Activated CD8-positive, alpha-beta memory T cell treated with anti-CD3 and anti-CD28 coated beads, Interleukin-2, amount 50 U/mL, for 1 hour (primary cell): ENCODE measurements at regions not wholly inside any gene's neighbourhood (a gene's known extent, or its start where the extent isn't known, plus 50 kb on each side); places are given as distances from the start of the nearest gene placed in this dataset.
"Not testable (repeated sequence)": the region's sequence is repeated elsewhere in the genome, so short reads cannot be mapped to it uniquely, and the experiment has no call there.

ENCODE experiments used
- DNase-seq: peaks from one replicate; pipeline ENCODE4 v3.0.0-alpha.2; 2020; ENCODE audit errors: extremely low read depth

DNA sequence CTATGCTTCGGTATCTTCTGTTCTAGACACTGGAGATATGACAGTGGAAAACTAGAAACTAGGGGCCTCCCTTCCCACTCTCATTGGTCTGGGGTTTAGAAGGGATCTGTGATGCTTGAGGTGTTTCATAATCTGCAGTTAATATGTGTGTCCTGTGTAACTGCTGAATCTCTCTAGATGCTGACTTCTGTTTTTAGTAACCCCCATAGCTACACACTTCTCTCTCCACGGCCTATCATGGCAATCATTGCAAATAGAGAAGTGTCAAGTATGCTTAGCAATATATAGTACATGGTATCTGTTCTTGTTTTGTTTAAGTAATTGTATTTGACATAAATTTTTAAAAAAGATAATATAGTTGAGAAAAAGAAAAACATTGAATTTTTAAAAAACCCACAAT lies 394.6 kb upstream of the MMS22L start:
- no peak for DNase-seq

DNA sequence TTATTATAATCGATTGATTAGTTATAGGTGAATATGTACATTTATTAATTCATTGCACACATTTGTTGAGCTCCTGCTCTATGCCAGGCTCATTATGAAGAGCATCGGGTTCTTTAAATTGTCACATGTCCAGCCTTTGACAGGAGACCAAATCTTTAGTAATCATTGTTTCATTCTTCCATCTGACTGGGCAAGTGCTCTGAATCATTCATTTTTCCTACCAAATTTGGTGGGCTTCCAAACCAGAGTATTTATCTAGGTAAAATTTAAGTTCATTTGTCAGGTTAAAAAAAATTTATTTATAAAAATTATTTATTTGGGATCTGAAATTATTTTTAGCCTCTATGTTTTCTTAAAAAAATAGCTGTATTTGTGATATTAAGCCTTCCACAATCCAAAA lies 404.9 kb upstream of the MMS22L start:
- no peak for DNase-seq

DNA sequence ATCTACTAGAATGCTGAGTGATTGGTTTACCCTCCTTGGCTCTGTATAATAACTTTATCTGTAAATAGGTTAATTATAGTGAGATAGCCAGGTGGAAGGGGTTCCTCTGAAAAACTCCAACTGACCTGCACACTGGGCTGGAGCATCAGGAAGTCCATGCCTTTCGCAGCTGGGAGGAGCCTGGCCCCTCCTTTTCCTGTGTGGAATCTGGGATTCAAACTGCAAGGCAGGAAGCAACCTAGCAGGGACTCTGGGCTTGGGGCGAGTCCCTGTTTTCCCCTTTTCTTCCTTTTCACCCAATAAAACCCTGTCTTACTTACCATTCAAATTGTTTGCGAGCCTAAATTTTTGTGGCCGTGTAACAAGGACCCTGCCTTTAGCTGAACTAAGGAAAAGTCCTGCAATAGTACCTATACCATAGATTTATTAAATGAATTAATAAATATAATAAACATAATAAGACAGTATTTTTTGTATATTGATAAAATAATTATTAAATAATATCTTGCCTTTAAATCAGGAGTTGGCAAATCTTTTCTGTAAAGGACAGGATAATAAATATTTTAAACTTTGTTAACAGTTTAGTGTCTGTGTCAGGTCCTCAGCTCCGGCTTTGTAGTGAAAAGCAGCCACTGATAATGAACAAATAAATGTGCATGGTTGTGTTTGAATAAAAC lies 406.2 kb upstream of the MMS22L start:
- DNase-seq = no peak

DNA sequence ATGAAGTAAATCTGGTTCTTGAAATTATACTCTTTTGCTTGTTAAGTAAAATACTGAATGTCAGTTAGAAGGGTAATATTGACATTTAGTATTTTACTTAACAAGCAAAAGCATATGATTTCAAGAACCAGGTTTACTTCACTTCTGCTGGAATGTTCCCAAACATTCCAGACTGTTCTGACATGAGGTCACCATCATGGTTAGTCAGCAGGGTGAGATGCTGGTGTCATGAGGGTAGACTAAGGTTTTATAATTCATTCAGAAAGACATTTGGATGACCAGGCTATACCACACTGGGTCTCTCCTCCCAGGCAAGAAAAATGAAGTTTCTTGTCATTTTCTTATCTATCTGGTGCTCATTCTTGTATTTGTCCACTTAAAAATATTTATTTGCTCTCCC lies 414.4 kb upstream of the MMS22L start:
- no peak for DNase-seq

DNA sequence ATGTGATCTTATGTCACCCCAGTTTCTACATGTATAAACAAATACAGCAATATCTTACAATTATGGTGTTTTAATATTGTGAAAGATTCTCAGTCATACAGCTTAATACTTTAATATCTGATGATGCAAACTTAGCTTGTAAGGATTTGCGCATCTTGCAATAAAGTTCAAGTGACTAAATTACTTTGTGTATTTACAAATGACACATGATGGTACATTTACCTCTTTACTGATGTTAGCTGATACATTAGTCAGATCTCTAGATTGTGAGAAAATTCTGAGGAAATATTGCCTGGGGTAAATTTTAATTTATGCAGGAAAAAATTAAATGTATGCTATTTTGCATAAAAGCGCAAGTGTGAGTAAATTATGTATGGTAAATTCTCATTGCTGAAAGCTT lies 418.8 kb upstream of the MMS22L start:
- DNase-seq = no peak

DNA sequence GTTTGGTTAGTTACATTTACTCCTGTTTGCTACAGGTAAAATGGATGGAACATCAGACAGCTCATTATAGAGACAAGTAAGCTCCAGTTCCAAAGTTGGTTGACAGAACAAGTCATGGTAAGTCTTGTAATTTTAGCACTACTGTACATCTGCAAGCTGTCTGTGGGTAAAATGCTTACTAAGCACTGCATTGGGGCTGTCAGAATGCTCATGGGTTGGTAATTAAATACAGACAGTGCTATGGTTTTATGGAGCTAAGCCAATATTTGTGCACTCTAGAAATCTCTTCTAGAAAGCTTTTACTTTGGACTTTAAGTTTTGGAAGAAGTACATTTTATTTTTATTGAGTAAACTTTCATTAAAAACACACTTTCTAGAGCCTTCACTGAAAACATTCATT lies 419.2 kb upstream of the MMS22L start:
- DNase-seq = no peak

DNA sequence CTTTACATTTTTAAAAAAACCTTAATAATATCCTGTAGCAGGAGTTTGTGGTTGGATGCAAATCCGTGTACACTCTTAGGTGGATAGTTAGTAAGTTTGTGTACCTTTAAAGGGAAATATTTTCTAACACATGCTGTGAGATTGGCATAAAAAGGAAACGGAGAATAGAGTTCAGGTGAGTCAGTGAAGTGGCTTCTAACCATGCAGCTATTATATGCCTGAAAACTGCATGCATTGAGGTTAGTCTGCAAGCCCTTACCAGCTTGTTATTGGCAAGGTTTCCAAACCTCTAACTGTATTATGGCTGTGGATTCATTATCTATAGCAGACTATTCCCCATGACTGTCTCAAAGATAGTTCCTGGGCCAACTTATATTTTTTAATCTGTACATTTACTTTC lies 420.6 kb upstream of the MMS22L start:
- no peak for DNase-seq

DNA sequence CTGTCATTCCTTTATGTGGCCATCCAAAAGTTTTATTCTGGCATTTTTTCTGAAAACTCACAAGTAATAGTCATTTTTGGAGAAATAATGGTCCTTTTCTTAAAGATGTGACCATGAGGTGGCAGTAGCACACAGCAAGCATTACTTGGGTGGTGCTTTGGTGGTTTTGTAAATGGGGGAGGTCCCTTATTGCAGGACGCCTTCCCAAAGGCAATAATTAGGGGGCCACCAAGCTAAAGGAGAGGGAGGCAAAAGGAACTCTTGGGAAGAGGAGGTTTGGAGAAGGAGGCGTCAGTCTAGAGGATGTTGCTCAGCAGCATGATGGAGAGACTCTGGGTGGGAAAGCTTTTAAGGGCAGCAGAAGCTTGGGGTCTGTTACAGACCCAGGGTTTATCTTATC lies 422.6 kb upstream of the MMS22L start:
- DNase-seq = no peak

DNA sequence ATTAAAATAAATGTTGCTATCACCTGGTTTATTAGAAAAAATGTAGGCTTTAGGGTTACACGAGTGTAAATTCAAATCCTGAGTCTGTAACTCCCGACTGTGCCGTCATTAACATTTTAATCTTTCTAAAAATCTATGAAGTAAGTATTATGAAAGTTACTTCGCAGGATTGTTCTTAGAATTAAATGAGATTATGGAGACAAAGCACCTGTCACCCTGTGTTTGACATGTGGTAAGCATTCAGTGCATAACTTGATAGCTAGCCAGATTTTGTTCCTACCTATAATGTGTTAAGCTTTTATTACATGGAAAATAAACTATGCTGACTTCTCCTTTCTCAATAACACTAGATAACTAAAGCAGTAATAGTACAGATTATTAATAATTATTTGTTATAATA lies 429.7 kb upstream of the MMS22L start:
- no peak for DNase-seq

DNA sequence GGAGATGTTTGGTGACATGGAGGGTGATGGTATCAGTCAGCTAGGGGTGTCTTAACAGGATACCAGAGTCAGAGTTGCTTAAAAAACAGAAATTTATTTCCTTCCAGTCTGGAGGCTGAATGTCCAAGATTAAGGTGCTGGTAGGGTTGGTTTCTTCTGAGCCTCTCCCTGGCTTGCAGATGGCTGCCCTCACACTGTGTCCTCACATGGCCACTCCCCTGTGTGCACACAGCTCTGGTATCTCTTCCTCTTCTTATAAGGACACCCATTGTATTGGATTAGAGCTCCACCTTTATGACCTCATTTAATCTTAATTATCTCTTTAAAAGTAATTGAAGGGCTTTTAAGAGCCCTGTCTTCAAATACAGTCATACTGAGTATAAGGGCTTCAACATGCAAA lies 431.8 kb upstream of the MMS22L start:
- DNase-seq = no peak

DNA sequence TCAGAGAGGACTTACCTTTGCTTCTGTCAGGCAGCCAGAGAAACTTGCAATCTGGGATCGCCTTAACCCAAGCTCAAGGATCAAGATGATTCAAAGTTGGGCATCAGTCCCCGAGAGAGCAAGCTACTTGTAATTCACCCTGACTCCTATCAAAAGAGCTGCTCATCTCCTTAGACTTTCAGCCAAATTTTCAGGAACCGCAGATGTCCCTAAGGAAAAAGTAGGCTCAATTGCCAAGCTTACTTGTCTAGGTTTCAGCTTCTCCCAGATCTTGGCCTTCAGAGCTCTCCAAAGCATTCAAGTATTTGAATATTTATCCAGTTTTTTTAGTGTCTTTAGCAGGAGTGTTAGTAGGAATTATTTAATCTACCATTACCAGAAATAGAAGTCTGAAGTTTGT lies 434.1 kb upstream of the MMS22L start:
- no peak for DNase-seq

DNA sequence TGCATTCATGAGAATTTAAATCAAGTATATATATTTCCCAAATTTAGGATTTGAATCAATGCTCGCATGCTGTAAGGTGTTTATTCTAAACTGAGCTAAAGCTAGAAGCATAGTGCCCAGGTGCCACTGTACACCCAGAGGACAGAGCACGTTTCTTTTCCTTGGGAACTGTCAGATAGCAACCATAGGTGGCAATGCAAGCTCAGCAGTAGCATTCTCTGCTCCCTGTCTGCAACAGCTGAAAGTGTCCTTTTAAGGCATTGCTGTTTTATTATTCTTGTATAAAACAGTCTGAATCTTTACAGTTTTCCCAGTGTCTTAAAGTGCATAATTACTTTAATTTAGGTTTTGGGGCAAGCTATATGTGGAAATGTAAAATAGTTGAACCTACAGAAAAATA lies 443.4 kb upstream of the MMS22L start:
- no peak for DNase-seq

DNA sequence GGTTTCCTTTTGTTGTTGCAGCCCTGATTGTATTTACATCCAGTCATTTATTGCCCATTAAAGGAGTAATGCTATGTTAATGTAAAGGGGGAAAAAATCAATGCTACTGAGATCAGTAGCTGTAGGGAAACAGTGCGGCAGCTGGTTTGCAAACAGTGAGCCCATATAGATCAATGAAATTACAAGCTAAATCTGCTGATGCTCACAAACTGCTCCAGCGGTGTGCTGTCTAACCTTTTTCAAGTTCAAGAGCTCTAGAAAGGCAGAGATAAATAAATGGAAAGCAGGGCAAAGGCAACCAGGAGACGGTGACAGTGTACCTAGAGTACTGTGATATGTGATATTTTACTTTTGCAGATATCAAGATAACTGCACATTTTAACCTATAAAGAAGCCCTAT lies 449.0 kb upstream of the MMS22L start:
- DNase-seq = no peak

DNA sequence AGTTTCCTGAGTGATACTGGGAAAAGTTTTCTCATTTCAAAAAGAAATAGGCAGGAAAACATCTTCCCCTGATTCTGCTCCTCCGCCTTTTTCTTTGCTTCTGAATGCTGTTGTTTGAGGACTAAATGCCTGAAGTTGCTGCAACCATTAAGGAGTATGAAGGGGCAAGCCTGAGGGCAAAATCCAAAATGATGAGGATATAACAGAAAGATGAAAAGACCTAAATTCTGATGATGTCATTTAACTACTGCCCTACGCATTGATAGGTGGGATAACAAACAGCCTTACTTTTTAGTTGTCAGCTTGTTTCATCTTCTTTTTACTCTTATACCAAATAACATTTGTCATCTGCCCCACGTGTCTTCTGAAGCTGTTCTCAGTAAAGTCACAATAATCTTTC lies 474.6 kb upstream of the MMS22L start:
- no peak for DNase-seq

DNA sequence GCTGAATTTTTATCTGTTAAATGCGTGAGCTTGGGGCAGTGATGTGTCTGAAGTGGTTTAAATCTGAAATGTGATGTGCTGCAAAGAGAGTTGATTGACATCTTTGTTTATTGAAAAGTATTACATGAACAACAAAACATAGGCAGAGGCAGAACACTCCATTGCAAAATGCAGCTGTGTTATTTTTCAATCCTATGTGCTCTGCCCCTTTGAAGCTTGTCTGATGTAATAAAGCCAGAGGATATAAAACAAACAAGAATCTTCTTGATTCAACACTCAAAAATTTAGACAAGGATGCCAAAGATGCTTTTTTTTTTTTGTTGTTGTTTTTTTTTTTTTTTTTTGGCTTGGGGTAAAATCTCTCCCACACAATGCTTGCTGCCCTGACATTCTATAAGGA lies 482.4 kb upstream of the MMS22L start:
- DNase-seq = no peak

DNA sequence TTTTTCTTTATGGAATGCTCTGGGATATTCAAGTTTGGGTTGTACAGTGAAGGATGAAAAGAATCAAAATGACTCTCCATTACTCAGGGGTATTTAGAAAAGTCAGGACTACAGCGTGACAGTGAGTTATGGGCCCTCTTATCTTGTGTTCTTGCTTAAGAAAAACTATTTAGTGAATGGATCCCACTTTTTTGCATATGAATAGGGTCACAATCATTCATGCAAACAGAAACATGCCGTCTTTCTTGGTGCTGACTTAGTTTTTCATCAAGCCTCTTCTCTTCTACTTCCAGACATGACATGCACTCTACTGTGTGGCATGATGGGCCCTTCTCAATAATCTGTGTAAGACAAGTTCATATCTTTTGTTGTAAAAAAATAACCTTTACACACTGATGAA lies 488.4 kb upstream of the MMS22L start:
- no peak for DNase-seq

DNA sequence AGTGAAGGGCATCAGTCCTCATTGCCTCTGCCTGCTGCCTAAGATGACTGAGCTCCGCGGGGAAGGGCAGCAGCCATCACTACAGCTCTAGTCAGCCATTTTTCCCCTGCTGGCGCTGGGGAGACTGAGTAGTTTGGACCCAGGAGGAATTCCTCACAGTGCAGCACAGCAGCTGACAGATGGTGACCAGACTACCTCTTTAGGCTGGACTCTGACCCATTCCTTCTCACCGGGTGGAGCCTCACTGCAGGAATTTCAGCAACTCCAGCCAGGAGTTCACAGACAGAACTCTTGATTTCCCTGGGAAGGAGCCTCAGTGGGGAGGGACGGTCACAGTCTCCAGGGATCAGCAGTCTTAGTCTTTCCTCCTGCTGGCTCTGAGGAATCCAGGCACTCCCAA lies 492.0 kb upstream of the MMS22L start:
- DNase-seq = no peak

DNA sequence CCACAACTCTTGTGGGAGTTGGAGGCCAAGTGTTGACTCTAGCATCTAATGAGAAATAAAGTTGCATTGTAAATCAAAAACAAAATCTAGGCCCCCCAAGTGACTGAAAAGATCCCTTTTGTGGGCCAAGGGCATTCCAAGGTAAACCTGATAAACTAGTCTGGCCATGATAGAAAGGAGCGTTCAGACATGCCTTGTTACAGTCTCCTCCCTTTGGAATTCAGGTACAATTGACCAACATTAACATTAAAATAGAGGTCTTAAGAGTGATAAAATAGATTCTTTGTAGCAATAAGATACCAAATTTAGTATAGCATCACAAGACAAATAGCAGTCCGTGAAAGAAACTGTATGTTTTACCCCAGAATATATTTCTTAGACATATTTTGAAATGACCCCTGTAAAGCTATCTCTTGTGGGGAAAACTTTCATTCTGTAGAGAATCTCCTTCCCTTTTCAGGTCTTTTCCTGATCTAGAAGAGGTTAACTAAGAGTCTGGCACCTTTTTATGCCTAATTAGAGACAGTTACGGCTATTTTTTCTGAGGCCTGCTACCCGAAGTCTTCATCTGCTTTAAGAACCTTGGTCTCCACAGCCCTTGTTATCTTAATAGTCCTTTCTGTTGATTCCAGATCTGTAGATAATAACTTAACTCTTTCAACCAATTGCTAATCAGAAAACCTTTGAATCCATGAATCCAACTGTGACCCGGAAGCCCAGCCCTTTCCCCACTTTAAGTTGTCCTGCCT lies 495.4 kb upstream of the MMS22L start:
- DNase-seq = no peak

DNA sequence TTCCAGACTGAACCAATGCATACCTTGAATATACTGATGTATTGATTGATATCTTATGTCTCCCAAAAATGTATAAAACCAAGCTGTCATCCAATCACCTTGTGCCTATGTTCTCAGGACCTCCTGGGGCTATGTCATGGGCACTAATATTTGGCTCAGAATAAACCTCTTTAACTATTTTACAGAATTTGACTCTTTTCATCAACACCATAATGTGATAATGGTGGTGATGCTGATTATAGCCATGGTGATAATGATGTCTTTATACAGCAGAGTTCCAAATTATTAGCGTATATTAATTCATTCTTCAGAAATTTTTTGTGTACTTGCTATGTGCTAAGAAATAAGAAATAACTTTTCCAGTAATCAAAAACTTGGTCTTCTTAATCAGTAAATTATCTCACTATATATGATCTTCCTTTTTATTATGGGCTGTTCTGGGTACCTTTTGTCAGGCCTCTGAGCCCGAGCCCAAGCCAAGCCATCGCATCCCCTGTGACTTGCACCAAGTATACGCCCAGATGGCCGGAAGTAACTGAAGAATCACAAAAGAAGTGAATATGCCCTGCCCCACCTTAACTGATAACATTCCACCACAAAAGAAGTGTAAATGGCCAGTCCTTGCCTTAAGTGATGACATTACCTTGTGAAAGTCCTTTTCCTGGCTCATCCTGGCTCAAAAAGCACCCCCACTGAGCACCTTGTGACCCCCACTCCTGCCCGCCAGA lies 496.2 kb upstream of the MMS22L start:
- not testable (repeated sequence) for DNase-seq

DNA sequence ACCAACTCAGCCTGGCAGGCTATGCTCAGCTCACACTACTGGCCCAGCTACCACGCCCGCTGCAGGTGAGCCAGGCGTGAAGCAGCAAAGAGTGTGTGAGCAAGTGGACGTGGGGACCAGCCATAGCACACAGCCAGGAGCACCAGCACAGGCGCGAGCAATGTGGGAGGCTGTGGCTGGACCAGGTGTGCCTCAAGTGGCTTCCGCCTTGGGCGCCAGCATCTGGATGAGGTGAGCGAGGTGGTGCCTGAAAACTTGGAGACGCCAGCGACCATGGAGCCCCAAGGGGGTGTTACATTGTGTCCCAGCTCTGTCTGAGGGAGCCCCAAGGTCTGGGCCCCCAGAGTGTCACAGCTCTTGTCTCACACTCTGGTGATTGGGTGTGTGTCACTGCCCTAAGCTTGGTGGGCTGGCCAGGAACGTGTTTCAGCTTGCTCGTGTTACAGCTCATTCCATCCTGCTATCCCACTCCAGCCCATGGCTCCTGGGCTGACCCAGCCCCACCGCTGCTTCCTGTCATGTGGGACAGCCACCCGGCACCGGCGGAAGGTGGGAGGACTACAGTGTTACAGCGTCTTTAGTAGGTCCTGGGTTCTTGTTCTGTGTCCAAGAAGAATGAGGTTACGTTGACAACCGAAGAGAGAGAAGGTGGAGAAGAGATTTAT lies 508.0 kb upstream of the MMS22L start:
- no peak for DNase-seq

DNA sequence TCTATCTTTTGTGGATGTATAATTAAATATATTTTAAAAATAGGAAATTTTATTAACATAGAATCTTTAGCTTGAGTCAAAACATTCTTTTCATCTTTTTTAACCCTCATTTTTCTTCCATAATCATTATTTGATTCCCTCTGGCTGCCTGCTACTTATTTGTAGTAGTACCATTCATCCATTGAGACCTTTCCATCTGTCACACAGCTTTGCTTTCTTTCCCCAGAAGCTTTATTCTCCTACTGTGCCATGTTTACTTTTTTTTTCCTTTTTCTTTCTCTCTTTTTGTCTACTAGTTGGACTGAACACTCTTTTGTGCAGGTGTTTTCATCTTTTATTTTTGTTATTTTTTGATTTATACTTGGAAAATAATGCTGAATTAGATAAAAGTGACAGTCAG lies 522.6 kb upstream of the MMS22L start:
- DNase-seq = no peak

DNA sequence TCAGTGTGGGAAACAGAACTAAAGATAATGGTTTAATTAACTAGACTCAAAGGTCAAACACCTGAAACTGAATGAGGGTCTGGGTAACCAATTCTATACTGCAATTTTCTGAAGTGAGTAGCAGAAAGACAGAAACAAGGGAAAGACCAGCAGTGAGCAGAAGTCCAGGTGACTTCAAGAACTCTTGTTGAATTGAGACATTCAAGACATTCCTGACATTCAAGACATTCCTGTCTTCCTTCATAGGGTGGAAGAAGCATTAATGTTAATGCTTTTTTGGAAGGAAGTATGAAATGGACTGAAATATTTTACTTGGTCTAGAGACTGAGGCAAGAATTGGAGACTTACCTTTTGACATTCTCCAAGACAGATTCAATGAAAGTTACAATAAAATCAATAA lies 529.9 kb upstream of the MMS22L start:
- no peak for DNase-seq
